SK-N-SH (cell line): ENCODE measurements at regions not wholly inside any gene's neighbourhood (a gene's known extent, or its start where the extent isn't known, plus 50 kb on each side); places are given as distances from the start of the nearest gene placed in this dataset.

Experiments
- CTCF ChIA-PET: fragments of 300-600, 350-600 bp; formaldehyde crosslinking; extraction: SDS; loops from one replicate; lab custom pipeline; 2021; lab: Yijun Ruan, JAX
- POLR2A ChIA-PET: fragments of 350-600 bp; sonication (Branson Sonifier 250); formaldehyde crosslinking; extraction: SDS; loops from one replicate; lab custom pipeline; 2020; ENCODE audit warnings: antibody characterized with exemption, inconsistent platforms; lab: Yijun Ruan, JAX
- DNase-seq: peaks from one replicate; pipeline ENCODE4 v3.0.0; 2012
- H2AFZ ChIP-seq: fragments of 200-600 bp; sonication (generic); 2 replicates; pipeline ENCODE4 v1.8.1; 2016; ENCODE audit warnings: antibody characterized with exemption, mild to moderate bottlenecking, low read depth
- H3F3A ChIP-seq: fragments of 200-600 bp; sonication (generic); replicated peaks from 2 replicates; pipeline ENCODE3; 2016; ENCODE audit warnings: antibody characterized with exemption, mild to moderate bottlenecking; ENCODE audit not compliant: insufficient read depth
- H3K27ac ChIP-seq, 2 experiments: fragments of 200-500 bp in 1 of 2; fragments of 200-600 bp in 1 of 2; sonication (Bioruptor generic) in 1 of 2; sonication (generic), shearing (Covaris generic) in 1 of 2; 2 replicates each; pipeline versions ENCODE4 v1.5.1 to v1.6.1; 2014 to 2016; ENCODE audit warnings: low read depth in 2 of 2, inconsistent platforms in 1 of 2, low read length in 1 of 2, mild to moderate bottlenecking in 1 of 2, mixed read lengths in 1 of 2
- H3K27me3 ChIP-seq: fragments of 200-600 bp; sonication (generic), shearing (Covaris generic); 2 replicates; pipeline ENCODE4 v1.6.1; 2016; ENCODE audit warnings: mixed run types; ENCODE audit not compliant: insufficient read depth
- H3K36me3 ChIP-seq, 2 experiments: fragments of 200-500 bp in 1 of 2; fragments of 200-600 bp in 1 of 2; sonication (Bioruptor generic) in 1 of 2; sonication (generic) in 1 of 2; replicated peaks in 1 of 2; 2 replicates each; pipeline versions ENCODE3 to v1.5.1; 2014 to 2016; ENCODE audit warnings: low read length in 1 of 2, mild to moderate bottlenecking in 1 of 2; ENCODE audit not compliant: insufficient read depth in 2 of 2, control insufficient read depth in 1 of 2
- H3K4me1 ChIP-seq, 2 experiments: fragments of 200-500 bp in 1 of 2; fragments of 200-600 bp in 1 of 2; sonication (Bioruptor generic) in 1 of 2; sonication (generic), shearing (Covaris generic) in 1 of 2; 2 replicates each; pipeline versions ENCODE4 v1.5.1 to v1.6.1; 2014 to 2016; ENCODE audit warnings: low read depth in 1 of 2, low read length in 1 of 2, mixed run types in 1 of 2; ENCODE audit not compliant: insufficient read depth in 2 of 2, control insufficient read depth in 1 of 2
- H3K4me2 ChIP-seq: fragments of 200-600 bp; sonication (generic), shearing (Covaris generic); 2 replicates; pipeline ENCODE4 v1.6.1; 2017; ENCODE audit warnings: mixed run types
- H3K4me3 ChIP-seq, 2 experiments: fragments of 200-500 bp in 1 of 2; fragments of 200-600 bp in 1 of 2; sonication (Bioruptor generic) in 1 of 2; sonication (generic), shearing (Covaris generic) in 1 of 2; 2 replicates each; pipeline versions ENCODE4 v1.5.1 to v1.8.1; 2014 to 2016; ENCODE audit warnings: low read depth in 2 of 2, inconsistent platforms in 1 of 2, low read length in 1 of 2, mild to moderate bottlenecking in 1 of 2, mixed read lengths in 1 of 2, moderate library complexity in 1 of 2
- H3K79me2 ChIP-seq: fragments of 200-600 bp; sonication (generic); 2 replicates; pipeline ENCODE4 v1.8.1; 2017; ENCODE audit warnings: mild to moderate bottlenecking; ENCODE audit not compliant: insufficient read depth
- H3K9ac ChIP-seq: fragments of 200-600 bp; sonication (generic); 2 replicates; pipeline ENCODE4 v1.6.1; 2017; ENCODE audit warnings: mixed run types
- H3K9me2 ChIP-seq: fragments of 200-600 bp; sonication (generic); 2 replicates; pipeline ENCODE4 v1.6.1; 2017; ENCODE audit warnings: mixed run types
- H3K9me3 ChIP-seq: fragments of 200-600 bp; sonication (generic); 2 replicates; pipeline ENCODE4 v1.6.1; 2017; ENCODE audit warnings: mixed run types, mild to moderate bottlenecking, moderate library complexity
- H4K20me1 ChIP-seq: fragments of 200-600 bp; sonication (generic); 2 replicates; pipeline ENCODE4 v1.6.1; 2017; ENCODE audit warnings: mild to moderate bottlenecking, mixed run types; ENCODE audit not compliant: insufficient read depth
- CHD2 ChIP-seq: fragments of 150-350 bp; IDR thresholded peaks from 2 replicates; pipeline ENCODE4 v1.6.1; 2018; ENCODE audit warnings: low read length; ENCODE audit not compliant: partially characterized antibody
- ELF1 ChIP-seq: IDR thresholded peaks from 2 replicates; pipeline ENCODE4 v1.4.0; 2012
- EZH2phosphoT487 ChIP-seq: fragments of 200-600 bp; sonication (generic); IDR thresholded peaks from 2 replicates; pipeline ENCODE4 v1.6.1; 2017; ENCODE audit warnings: low read depth, mixed run types, mild to moderate bottlenecking, antibody characterized with exemption, moderate library complexity, borderline replicate concordance
- FOSL2 ChIP-seq: IDR thresholded peaks from 2 replicates; pipeline ENCODE4 v1.4.0; 2012; ENCODE audit warnings: low read depth, mild to moderate bottlenecking, moderate library complexity, borderline replicate concordance
- FOXJ3 ChIP-seq: sonication (generic); formaldehyde crosslinking; IDR thresholded peaks from 2 replicates; pipeline ENCODE4 v1.5.1; 2020; ENCODE audit warnings: mild to moderate bottlenecking, missing genetic modification reagents
- FOXM1 ChIP-seq: IDR thresholded peaks from 2 replicates; pipeline ENCODE4 v1.4.0; 2012; ENCODE audit warnings: low read depth, mild to moderate bottlenecking
- GABPA ChIP-seq: IDR thresholded peaks from 2 replicates; pipeline ENCODE4 v1.4.0; 2012; ENCODE audit warnings: low read depth, mild to moderate bottlenecking
- GATA2 ChIP-seq: sonication (generic); formaldehyde crosslinking; IDR thresholded peaks from 2 replicates; pipeline ENCODE4 v1.5.0; 2020; ENCODE audit warnings: mild to moderate bottlenecking, missing genetic modification reagents
- MAX ChIP-seq: IDR thresholded peaks from 2 replicates; pipeline ENCODE4 v1.4.0; 2012; ENCODE audit warnings: low read depth
- MXI1 ChIP-seq: IDR thresholded peaks from 2 replicates; pipeline ENCODE4 v1.6.1; 2012; ENCODE audit warnings: mild to moderate bottlenecking, low read depth, low read length, improper control_type of control experiment
- NFIC ChIP-seq: IDR thresholded peaks from 2 replicates; pipeline ENCODE4 v1.4.0; 2012; ENCODE audit warnings: borderline replicate concordance
- PBX3 ChIP-seq: IDR thresholded peaks from 2 replicates; pipeline ENCODE4; 2012
- RCOR1 ChIP-seq: fragments of 150-350 bp; IDR thresholded peaks from 2 replicates; pipeline ENCODE4 v1.6.1; 2017; ENCODE audit warnings: antibody characterized with exemption, low read length
- REST ChIP-seq: IDR thresholded peaks from 2 replicates; pipeline ENCODE4 v1.6.1; 2012; ENCODE audit warnings: mild to moderate bottlenecking, low read depth, low read length, moderate library complexity
- RXRA ChIP-seq: IDR thresholded peaks from 2 replicates; pipeline ENCODE4 v1.4.0; 2012; ENCODE audit warnings: low read depth, mild to moderate bottlenecking, borderline replicate concordance
- USF1 ChIP-seq: IDR thresholded peaks from 2 replicates; pipeline ENCODE4 v1.4.0; 2012; ENCODE audit warnings: low read depth, borderline replicate concordance
- WGBS: methylation state at CpG from one replicate; pipeline ENCODE4 v1.1.6; 2017; ENCODE audit warnings: low lambda C conversion rate; 5-methylcytosine and 5-hydroxymethylcytosine counted together

GRCh38 chr7:21367537-21367936, 60.3 kb upstream of the SP4 start:
- WGBS = 22% methylated on average over 10 of the region's 10 CpGs
- POLR2A ChIA-PET = no interaction called here
- H3K4me3 ChIP-seq = no peak overlapping the region

More at GRCh38 chr7:21367537-21367936, 60.3 kb upstream of the SP4 start:
- Histone ChIP-seq H3K4me1 (no peaks in the 10 kb centered on the region), H3K9ac (no peak overlapping the region), H4K20me1 (no peaks in the 10 kb centered on the region), H3K4me2 (no peak overlapping the region), H3K9me2 (no peaks in the 10 kb centered on the region), H2AFZ (no peak overlapping the region), H3K79me2 (no peaks in the 10 kb centered on the region), H3K27me3 (no peaks in the 10 kb centered on the region; the same call in 1 of the 2 replicates), H3F3A (no peaks in the 10 kb centered on the region), H3K9me3 (no peaks in the 10 kb centered on the region), H3K27ac (no peak overlapping the region), H3K36me3 (no peaks in the 10 kb centered on the region)
- no peak for DNase-seq
- CTCF ChIA-PET = no interaction called here
- TF ChIP-seq CHD2 (no peak), RCOR1 (no peak), GABPA (no peak), USF1 (no peak), FOXJ3 (CRISPR knock-in tag) (no peak), NFIC (no peak), ELF1 (no peak), MXI1 (no peak), EZH2phosphoT487 (no peak), REST (no peak), GATA2 (CRISPR knock-in tag) (no peak), MAX (no peak), FOXM1 (no peak), PBX3 (no peak), FOSL2 (no peak), RXRA (no peak)
